Hematopoietic multipotent progenitor cell treated with erythropoietin and hydrocortisone succinate and interleukin-3 and kit ligand, for 4 days (in vitro differentiated cells): ENCODE measurements at regions not wholly inside any gene's neighbourhood (a gene's known extent, or its start where the extent isn't known, plus 50 kb on each side); places are given as distances from the start of the nearest gene placed in this dataset.
"Not testable (repeated sequence)": the region's sequence is repeated elsewhere in the genome, so short reads cannot be mapped to it uniquely, and the experiment has no call there.

Experiments used
- DNase-seq: peaks from one replicate; pipeline ENCODE4 v3.0.0-alpha.2; 2015

DNA sequence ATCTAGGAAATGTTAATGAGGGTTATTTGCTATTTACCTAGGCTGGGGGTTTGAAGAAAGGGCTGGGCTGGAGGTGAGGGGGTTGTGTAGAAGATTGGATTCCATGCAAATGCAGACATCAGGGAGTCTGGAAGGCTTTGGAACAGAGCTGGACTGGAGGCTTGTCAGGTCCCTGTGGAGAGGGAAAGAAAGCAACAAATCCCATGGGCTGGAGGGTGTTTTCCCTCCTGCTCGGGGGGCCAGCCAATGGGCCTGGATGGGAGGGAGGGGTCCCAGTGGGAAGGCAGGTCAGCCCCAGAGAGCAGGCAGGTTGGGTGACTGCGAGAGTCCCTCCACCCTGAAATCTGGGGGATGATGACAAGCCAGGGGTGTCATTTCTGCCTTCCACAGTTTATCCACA lies 431.8 kb downstream of the RPS24 start:
- no peak for DNase-seq

DNA sequence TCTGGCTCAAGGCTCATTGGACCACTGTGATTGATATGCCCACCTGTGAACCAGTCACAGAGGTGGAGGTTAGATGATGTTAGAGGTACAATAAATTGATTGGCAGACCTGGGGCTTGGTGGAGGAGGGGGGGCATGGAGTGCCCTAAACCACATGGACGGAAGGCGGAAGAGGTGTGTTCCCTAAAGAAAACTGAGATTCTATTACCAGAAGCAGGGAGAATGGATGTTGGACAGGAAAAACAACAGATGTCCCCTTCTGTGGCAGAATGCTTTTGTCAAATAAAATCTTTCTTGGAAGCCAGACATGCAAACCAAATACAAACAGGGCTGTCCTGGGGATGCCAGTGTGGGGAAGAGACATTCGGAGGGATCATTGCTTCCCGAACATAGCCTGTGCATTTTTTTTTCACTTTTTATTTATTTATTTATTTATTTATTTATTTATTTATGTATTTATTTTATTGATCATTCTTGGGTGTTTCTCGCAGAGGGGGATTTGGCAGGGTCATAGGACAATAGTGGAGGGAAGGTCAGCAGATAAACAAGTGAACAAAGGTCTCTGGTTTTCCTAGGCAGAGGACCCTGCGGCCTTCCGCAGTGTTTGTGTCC lies 433.9 kb downstream of the RPS24 start:
- no peak for DNase-seq

DNA sequence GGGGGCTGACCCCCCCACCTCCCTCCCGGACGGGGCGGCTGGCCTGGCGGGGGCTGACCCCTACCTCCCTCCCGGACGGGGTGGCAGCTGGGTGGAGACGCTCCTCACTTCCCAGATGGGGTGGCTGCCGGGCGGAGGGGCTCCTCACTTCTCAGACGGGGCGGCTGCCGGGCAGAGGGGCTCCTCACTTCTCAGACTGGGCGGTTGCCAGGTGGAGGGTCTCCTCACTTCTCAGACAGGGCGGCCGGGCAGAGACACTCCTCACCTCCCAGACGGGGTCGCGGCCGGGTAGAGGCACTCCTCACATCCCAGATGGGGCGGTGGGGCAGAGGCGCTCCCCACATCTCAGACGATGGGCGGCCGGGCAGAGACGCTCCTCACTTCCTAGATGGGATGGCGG lies 435.1 kb downstream of the RPS24 start:
- not testable (repeated sequence) for DNase-seq

DNA sequence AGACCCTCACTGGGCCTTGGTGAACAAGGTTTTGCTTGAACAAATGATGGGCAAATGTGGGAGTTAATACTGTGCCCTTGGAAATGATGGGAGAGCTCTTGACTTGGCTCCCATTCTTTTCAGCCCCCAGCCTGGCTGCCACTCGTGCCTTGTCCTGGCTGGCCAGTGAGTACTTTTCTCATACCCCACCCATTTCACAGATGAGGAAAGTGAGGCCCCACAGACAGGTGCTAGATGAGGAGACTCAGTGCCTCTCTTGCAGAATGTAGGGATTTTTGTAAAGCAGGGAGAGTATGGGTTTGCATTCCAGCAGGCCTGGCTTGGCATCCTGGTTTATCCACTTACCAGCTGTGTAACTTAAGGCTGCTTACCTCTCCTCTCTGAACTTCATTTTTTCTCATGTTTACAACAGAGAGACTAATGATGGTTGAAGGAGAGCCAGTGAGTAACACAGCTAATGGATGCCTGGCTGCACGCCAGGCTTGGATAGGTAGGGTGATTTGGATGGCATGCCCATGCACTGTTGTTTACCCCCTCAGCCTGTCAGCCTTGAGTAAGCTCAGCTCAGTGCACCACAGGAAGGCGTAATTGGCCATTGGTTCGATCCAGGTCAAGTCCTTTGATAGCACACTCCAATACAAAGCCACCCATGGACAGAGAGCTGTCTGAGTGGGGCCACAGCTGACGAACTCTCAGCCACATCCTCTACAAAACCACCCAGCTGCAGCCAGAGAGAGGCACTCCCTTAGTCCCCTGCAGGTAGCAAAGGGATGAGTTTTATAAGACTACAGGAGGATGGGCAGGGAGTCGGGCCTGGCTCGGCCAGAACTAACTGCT lies 436.8 kb downstream of the RPS24 start:
- no peak for DNase-seq

DNA sequence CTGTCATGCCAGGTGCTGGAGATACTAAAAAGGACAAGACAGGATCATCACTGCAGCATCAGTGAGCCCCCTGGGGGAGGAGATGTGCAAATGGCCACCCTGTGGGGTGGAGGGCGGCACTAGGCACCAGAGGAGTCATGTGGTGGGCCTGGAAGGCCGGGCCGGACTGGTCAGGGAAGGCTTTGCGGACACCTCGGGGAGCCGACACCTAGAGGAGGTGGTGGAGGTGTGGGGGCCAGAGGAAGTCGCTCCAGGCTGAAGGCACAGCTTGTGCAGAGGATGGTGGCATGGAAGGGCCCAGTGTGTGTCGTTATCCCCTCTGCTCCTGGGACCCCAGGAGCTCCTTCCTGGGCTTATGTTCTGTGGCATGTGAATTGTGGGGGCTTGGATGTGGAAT lies 437.7 kb downstream of the RPS24 start:
- no peak for DNase-seq

DNA sequence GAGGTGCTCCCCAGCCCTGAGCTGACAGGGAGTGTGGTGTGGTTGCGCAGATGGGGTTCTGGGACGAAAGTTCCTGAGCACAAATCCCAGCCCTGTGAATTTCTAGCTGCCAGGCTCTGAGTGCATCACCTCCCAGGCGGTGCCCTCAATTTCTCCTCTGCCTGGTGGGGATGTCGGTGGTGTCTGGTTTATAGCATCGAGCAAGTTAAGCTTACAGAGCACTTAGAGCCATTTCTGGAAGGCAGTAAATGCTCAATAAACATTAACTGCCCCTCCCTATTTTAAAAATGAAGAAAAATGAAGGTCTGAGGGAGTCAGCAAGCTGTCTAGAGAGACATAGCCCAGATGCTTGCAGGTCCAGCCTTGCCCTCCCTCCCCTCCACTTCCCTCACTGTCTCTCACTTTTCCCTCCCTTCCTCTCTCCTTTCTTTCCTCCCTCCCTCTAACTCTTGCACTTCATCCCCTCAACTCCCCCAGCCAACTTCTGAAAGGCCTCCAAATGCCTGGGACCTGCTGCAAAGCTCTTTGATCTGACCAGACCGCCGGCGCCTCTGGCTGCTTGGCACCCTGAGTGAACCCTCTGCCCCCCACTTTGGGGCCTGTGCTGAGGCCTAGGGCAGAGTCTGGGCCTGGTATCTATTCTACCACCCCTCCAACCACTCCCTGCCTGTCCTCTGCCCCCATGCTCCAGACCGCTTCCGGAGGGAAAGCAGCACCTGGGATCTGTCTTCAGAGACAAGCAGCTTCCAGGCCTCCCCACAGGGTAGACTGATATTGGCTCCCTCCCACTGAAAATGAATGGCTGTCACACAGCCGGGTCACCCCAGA lies 438.3 kb downstream of the RPS24 start:
- no peak for DNase-seq

DNA sequence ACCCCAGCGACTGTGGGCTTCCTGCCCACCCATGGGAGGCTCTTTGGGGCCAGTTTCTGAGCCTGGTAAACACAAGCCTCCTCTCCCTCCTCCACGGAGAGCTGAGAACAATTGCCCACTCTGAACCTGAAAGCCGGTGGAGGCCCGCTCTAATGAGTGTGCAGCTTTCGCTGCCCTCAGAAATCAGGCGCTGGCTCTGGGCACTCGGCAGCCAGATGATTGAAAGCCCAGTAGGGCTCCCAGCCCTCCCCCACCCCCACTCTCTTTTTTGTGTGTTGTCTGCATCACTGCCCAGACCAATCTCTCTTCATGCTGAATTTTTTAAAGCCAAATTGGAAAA lies 438.9 kb downstream of the RPS24 start:
- no peak for DNase-seq

DNA sequence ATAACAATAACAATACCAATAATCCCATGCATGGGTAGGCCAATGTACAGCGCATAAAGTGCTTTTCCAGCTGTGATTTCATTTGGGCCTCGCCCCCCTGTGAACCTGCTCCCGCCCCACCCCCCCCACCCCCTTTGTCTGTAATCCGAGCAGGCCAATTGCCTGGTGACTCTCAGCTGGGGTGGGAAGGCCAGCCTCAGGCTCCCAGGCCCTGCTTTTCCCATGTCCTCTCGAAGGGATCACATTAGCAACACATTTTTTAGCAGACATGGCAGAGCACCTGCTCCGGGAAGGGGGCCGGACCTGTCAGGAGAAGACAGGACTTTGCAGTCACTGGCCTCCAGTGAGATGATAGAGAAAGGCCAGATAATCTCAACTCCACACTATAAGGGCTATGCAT lies 439.3 kb downstream of the RPS24 start:
- no peak for DNase-seq

DNA sequence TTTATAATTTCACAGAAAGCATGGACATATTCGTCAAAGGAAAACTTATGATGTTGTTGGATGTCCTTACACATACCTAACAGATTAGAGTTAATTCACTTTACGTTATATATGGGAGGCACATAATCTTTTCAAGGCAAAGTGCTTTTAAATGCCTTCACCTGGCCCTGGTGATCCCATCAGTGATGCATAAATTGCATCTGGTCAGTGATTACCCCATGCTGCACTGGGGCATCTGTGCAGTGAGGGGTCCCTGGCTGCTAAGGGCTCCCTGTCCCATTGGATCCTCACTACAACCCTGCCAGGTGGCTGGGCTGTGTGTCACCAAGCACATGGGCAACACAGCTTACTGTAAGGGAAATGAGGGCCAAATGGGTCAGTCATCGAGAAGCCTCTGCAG lies 441.1 kb downstream of the RPS24 start:
- DNase-seq: no peak

DNA sequence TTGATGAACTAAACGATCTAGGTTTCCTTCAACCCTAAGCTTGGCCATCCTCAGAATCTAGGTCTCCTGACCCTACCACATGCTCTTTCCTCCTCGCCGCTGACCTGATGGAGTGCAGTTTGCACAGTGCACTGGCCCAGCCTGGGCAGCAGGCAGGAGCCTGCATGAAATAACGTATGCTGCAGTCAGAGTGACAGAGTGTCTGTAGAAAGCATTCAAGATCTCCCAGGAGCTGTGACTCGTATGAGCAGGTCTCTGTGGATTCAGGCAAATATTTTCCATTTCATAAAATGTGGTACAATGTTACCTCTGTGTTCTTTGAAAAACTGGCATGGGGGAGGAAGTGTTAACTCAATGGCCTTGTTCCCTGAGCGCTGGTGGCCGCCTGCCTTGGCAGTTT lies 441.8 kb downstream of the RPS24 start:
- DNase-seq: no peak

DNA sequence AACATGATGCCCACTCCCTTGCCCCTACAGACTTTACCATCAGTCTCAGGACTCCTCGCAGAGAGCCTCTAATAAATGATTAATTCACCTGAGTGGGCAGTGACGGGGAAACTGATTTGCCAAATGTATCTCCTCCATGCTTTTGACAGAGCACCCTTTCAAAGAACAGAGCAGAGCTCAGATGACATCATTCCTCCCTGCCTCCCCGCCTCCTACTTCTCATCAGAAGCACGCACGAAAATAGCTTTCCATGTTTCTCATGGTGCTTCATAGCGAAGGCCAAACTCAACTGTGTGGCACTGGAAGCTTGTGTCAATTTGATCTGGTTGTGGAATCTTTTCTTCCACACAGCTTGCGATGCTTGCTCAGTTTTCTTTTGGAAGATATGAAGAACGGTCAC lies 442.5 kb downstream of the RPS24 start:
- no peak for DNase-seq

DNA sequence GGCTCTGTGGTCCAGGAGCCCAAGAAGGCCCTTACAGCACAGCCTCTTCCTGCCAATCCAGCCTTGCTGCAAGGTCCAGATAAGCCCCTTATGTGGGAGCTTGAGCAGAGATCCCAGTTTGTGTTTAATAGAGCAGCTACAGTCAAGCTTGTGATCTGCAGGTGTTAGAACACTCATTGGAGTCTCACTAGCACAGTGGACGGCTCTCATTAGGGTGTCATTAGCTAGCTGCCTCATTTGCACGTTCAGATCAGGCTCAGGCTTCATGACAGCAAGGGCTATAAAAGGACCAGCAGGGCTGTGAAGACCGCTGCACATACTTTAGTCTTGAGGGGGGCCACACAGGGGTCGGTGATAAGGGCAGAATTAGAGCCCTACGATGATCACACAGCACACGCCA lies 443.2 kb downstream of the RPS24 start:
- no peak for DNase-seq

DNA sequence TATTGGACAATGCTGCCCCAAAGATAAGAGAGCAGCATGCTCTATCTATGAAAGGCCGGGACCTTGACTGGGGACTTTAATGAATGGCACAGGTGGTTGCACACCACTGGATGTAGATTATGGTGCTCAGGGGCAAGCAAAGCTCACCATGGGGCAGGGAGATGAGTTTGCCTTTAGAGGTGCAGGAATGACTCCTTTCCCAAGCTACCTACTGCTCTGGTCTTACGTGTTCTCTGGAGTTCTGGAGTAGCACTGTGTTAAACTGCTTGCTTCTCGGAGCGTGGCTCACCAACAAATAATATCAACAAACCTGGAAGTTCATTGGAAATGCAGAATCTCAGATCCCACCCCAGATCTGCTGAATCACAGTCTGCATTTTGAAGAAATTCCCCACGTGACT lies 445.3 kb downstream of the RPS24 start:
- DNase-seq: no peak

DNA sequence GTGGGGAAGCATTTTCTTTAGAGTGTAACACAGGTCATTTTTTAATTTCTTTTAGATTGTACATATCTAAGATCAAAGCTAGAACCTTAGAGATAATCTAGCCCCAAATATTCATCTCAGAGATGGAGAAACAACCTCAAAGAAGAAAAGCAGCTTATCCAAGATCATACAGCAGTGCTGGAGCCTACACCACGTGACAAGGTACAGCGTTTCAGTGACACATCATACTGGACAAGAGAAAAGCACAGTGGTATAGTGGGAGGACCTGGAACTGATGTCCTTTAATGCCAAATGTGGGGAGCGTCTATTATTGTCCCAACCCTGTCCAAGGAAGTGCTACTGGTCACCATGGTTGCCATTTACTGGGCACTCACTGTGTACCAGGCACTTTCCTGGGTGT lies 445.8 kb downstream of the RPS24 start:
- DNase-seq: no peak

DNA sequence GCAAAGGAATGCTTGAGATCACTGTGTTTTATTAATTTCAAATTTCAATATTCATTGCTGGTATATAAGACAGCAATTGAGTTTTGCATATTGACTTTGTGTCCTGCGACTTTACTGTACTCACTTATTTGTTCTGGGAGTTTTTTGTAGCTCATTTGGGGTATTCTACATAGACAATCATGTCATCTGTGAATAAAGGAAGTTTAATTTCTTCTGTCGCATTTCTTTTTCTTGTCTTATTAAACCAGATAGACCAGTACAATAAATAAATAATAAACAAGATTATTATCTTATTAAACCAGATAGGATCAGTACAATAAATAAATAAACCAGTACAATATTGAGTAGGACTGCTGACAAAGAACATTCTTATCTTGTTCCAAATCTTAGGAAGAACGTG lies 448.2 kb downstream of the RPS24 start:
- no peak for DNase-seq

DNA sequence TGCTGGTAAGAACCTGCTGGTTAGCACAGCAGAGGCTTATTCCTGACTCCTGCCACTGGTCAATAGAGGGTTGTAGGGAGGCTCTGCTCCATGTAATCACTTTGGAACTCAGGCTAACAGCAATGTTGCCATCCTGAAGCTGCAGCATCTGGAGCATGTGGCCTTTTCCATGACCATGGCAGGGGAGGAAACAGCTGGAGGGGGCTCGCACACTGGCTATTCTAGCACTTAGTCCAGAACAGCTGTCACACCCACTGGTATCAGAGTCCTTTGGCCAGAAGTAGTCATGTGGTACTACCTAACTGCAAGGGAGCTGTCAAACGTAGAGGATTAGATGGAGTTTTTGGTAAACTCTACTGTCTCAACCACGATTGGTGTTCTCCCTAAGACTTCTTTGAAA lies 450.0 kb downstream of the RPS24 start:
- DNase-seq: no peak

DNA sequence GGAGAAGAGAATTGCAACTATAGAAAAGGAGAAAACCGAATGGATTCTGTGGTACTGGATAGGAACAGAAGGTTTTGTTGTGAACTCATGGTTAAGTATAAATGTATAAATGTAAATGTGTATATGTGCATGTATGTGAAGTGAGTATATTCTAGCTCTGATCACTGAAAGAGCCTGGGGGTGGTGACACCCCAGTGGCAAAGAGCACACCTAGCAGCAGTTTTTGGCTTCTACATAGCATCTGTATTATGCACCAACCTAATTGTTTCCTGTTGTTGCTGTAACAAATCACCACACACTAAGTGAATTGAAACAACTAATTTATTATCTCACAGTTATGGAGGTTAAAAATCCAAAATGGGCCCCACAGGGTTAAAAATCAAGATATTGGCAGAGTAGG lies 455.4 kb downstream of the RPS24 start:
- DNase-seq: no peak

DNA sequence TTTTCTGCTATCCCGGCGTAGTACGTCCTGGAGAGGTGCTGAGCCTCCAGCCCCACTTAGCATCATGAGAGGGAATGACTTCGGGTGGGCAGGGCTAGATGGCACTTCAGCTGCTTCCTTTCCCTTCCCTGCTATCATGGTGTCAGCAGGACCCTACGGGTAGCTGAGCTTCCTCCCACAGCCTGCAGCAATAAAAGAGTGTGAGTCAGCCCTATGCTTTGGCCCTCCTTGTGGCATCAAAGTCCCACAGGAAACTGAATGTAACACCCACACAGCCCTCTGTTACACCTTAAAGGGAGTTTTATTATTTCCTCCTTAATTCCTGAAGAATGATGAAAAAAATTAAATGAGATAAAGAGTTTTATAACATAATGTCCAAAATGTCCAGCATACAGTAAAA lies 458.1 kb downstream of the RPS24 start:
- no peak for DNase-seq

DNA sequence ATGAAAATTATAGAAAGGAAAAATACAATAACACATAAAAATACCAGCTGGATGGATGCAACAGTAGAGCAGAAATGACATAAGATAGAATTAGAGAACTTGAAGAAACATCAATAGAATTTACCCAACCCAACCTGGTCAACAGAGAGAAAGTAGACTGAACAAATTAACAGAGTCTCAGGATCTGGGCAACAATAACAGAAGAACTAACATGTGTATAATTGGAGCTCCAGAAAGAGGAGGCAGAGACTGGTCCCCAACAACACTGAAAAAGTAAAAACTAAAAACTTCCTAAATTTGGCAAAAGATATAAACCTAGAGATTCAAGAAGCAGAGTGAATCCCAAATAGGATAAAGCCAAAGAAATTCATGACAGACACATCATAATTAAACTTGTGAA lies 458.8 kb downstream of the RPS24 start:
- DNase-seq: no peak

DNA sequence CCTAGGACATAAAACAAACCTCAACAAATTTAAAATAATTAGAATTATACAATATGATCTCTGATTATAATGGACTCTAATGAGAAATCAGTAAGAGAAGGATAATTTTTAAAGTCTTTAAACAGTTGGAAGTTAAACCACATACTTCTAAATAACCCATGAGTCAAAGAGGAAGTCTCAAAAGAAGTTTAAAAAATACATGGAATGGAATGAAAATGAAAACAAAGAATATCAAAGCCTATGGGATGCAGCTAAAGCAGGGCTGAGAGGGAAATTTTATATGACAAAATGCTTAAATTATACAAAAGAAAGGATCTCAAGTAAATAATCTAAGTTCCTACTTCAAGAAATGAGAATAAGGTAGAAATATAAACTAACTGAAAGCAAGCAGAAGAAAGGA lies 460.5 kb downstream of the RPS24 start:
- DNase-seq: no peak

DNA sequence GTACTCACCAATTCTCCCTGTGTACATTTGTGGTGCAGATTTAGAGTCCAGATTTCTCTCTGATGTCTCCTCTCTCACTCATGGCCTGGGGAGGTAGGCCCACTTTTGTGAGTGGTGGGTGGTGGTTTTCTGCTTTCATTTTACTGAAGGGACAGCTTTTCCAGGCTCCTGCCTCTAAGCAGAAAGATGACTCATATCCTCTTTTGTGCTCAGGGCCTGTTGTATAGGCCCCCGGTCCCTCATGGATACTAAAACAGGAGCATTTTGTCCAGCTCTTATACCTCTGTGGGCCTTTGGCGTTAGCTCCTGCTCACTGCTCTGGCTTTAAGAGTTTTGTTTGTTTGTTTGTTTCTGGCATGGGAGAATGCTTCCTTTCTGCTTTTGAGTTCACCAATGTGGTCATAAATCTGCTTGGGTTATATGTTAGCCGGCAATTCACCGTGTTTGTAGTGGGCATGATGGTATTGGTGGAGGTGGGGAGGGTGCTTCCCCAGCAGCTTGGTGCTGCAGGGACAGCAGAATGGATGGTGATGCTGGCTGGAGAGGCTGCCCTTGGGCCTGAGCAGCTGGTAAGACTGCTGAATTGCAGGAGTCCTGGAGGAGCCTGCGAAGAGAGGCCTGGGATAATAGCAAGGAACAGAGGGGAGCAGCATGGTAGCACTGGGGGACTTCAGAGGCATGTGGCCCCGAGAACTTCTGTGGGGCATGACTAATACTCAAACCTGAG lies 468.7 kb downstream of the RPS24 start:
- DNase-seq: no peak

DNA sequence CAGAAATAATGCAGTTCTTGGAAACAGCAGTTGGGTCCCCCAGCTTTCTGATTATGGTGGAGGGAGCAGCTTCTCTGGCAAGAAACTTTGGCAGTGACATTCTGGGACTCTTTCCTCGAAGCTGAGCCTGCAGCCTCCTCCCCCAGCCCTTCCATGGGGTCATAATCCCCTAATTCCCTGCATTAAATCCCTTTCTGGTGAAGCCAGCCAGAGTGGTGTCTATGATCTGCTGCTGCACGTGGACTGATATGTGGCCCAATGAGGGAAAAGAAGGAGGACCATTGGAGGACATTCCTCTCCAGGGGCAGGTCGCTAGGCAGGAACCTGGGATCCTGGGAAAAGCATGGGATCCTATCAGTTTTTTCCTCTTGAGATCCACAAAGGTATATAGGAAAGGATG lies 470.5 kb downstream of the RPS24 start:
- DNase-seq: no peak

DNA sequence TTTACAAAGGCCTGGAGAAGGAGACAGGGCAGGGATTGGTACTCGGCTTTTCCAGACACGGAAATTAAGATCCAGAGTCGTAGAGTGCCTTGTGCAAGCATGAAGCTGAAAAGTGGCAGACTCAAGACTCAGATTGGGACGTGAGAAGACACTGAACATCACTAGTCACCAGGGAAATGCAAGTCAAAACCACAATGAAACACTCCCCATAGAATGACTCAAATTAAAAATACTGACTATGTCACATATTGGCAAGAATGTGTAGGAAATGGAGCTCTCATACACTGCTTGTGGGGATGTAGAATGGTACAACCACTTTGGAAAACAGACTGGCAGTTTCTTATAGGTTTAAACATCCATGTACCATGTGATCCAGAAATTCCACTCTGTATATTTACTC lies 472.0 kb downstream of the RPS24 start:
- no peak for DNase-seq

DNA sequence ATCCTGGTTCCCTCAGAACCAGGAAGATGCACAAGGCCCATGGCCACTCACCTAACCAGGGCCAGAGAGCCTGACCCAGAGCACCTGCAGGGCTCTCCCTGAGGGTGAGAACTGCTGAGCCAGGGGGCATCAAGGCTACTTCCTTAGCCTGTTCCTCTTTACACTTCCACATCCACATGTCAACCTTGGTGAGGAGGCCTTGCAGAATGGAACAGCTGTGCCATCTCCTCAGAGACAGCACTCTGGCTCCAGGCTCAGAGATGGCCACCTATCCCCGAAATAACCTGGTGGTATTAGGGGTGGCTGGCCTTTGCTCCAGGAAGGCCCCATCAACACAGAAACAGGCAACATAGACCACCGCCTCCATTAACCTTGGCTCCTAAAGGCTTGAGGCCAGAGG lies 473.0 kb downstream of the RPS24 start:
- DNase-seq: no peak
